ENCODE measurements at regions not wholly inside any gene's neighbourhood (a gene's known extent, or its start where the extent isn't known, plus 50 kb on each side); places are given as distances from the start of the nearest gene placed in this dataset.

DNA sequence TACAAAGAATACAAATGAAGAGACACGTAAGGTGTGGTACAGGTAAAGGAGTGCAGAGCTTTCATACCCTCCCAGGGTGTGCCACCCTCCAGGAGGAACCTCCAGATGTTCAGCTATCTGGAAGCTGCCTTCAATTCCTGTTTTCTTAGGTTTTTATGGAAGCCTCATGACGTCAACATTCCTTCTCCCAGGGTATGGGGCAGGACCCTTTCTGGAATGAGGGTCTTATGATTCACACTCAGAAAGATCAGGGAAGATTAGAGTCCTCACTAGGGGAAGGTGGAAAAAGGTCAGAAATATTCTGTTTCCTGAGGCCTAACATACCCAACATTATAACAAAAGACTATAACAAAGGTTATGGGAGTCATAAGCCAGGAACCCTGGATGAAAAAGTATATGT is 99.8 kb upstream of the PLCL2 start:
- Histone ChIP-seq H3K27me3 (ENCODE audit: control insufficient read depth in 4 of 4, insufficient read depth in 4 of 4, low read length in 3 of 4) (no peaks in the 10 kb centered on the region), H3K36me3 (ENCODE audit: control insufficient read depth in 4 of 4, insufficient read depth in 3 of 4, low read depth in 1 of 4, low read length in 3 of 4) (no peaks in the 10 kb centered on the region), H3K4me1 (ENCODE audit: control insufficient read depth in 4 of 4, insufficient read depth in 4 of 4, low read length in 3 of 4) (no peaks in the 10 kb centered on the region), H3K9ac (ENCODE audit: low read depth in 1 of 2, low read length in 2 of 2) (no peak overlapping the region), H3K9me3 (ENCODE audit: control insufficient read depth in 4 of 4, low read length in 3 of 4) (no peaks in the 10 kb centered on the region), H3K4me3 (ENCODE audit: low read depth in 1 of 3, low read length in 3 of 3) (no peak overlapping the region), H3K27ac (ENCODE audit: low read depth in 1 of 2, low read length in 2 of 2) (no peak overlapping the region)
- TF ChIP-seq GABPA (IDR thresholded peaks at IDR 0.05 in 1 of 2, conservative IDR thresholded peaks at IDR 0.05 in 1 of 2) = no peak
- TF ChIP-seq HNF4G (IDR thresholded peaks at IDR 0.05) = no peak
- no peak for TF ChIP-seq SP1 (IDR thresholded peaks at IDR 0.05)
- TF ChIP-seq ZBTB33 (IDR thresholded peaks at IDR 0.05) = no peak
- no peak for TF ChIP-seq EGR1 (IDR thresholded peaks at IDR 0.05; ENCODE audit: low read depth in 2 of 2)
- no peak for TF ChIP-seq YY1 (IDR thresholded peaks at IDR 0.05)
- TF ChIP-seq RXRA (IDR thresholded peaks at IDR 0.05) = no peak
- no peak for TF ChIP-seq JUND (IDR thresholded peaks at IDR 0.05)
- 91% methylated on average over 2 of the region's 2 CpGs for WGBS
- DNase-seq (ENCODE audit: low spot score) = no peak

- no peaks in the 10 kb centered on the region for H3K36me3 ChIP-seq (ENCODE audit: control insufficient read depth in 4 of 4, insufficient read depth in 3 of 4, low read depth in 1 of 4, low read length in 3 of 4)
- no peak for DNase-seq (ENCODE audit: low spot score)
- no peak overlapping the region for H3K27ac ChIP-seq (ENCODE audit: low read depth in 1 of 2, low read length in 2 of 2)
- 90% methylated on average over 1 of the region's 1 CpG for WGBS
- H3K4me3 ChIP-seq (ENCODE audit: low read depth in 1 of 3, low read length in 3 of 3) = no peak overlapping the region
- no peaks in the 10 kb centered on the region for H3K27me3 ChIP-seq (ENCODE audit: control insufficient read depth in 4 of 4, insufficient read depth in 4 of 4, low read length in 3 of 4)
- H3K4me1 ChIP-seq (ENCODE audit: control insufficient read depth in 4 of 4, insufficient read depth in 4 of 4, low read length in 3 of 4) = no peaks in the 10 kb centered on the region
- no peaks in the 10 kb centered on the region for H3K9me3 ChIP-seq (ENCODE audit: control insufficient read depth in 4 of 4, low read length in 3 of 4)
- TF ChIP-seq FOXA2 (IDR thresholded peaks at IDR 0.05) (no peak), NR2F2 (IDR thresholded peaks at IDR 0.05) (no peak), FOXA1 (IDR thresholded peaks at IDR 0.05) (no peak), HNF4G (IDR thresholded peaks at IDR 0.05) (no peak), GABPA (IDR thresholded peaks at IDR 0.05 in 1 of 2, conservative IDR thresholded peaks at IDR 0.05 in 1 of 2) (no peak), TAF1 (conservative IDR thresholded peaks at IDR 0.05) (no peak)
- TF ChIP-seq, protein P1, sequence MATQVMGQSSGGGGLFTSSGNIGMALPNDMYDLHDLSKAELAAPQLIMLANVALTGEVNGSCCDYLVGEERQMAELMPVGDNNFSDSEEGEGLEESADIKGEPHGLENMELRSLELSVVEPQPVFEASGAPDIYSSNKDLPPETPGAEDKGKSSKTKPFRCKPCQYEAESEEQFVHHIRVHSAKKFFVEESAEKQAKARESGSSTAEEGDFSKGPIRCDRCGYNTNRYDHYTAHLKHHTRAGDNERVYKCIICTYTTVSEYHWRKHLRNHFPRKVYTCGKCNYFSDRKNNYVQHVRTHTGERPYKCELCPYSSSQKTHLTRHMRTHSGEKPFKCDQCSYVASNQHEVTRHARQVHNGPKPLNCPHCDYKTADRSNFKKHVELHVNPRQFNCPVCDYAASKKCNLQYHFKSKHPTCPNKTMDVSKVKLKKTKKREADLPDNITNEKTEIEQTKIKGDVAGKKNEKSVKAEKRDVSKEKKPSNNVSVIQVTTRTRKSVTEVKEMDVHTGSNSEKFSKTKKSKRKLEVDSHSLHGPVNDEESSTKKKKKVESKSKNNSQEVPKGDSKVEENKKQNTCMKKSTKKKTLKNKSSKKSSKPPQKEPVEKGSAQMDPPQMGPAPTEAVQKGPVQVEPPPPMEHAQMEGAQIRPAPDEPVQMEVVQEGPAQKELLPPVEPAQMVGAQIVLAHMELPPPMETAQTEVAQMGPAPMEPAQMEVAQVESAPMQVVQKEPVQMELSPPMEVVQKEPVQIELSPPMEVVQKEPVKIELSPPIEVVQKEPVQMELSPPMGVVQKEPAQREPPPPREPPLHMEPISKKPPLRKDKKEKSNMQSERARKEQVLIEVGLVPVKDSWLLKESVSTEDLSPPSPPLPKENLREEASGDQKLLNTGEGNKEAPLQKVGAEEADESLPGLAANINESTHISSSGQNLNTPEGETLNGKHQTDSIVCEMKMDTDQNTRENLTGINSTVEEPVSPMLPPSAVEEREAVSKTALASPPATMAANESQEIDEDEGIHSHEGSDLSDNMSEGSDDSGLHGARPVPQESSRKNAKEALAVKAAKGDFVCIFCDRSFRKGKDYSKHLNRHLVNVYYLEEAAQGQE (IDR thresholded peaks at IDR 0.05) = no peak
- H3K9ac ChIP-seq (ENCODE audit: low read depth in 1 of 2, low read length in 2 of 2) = no peak overlapping the region
Measured at GRCh38 chr3:16785465-16785864, 99.3 kb upstream of the PLCL2 start.

GRCh38 chr3:16788440-16789056 is 96.2 kb upstream of the PLCL2 start:
- no peaks in the 10 kb centered on the region for H3K36me3 ChIP-seq (ENCODE audit: control insufficient read depth in 4 of 4, insufficient read depth in 3 of 4, low read depth in 1 of 4, low read length in 3 of 4)
- H3K9me3 ChIP-seq (ENCODE audit: control insufficient read depth in 4 of 4, low read length in 3 of 4) = no peaks in the 10 kb centered on the region
- H3K27me3 ChIP-seq (ENCODE audit: control insufficient read depth in 4 of 4, insufficient read depth in 4 of 4, low read length in 3 of 4) = no peaks in the 10 kb centered on the region
- WGBS = 81% methylated on average over 6 of the region's 6 CpGs
- H3K4me3 ChIP-seq (ENCODE audit: low read depth in 1 of 3, low read length in 3 of 3) = no peak overlapping the region
- no peaks in the 10 kb centered on the region for H3K4me1 ChIP-seq (ENCODE audit: control insufficient read depth in 4 of 4, insufficient read depth in 4 of 4, low read length in 3 of 4)
- no peak overlapping the region for H3K9ac ChIP-seq (ENCODE audit: low read depth in 1 of 2, low read length in 2 of 2)
- no peak overlapping the region for H3K27ac ChIP-seq (ENCODE audit: low read depth in 1 of 2, low read length in 2 of 2)
- DNase-seq (ENCODE audit: low spot score) = no peak
- peak; percentile 45 to 59 for TF ChIP-seq HNF4A (conservative IDR thresholded peaks at IDR 0.05)
- no peak for TF ChIP-seq ZBTB33 (IDR thresholded peaks at IDR 0.05)
- TF ChIP-seq GABPA (IDR thresholded peaks at IDR 0.05 in 1 of 2, conservative IDR thresholded peaks at IDR 0.05 in 1 of 2) = no peak
- TF ChIP-seq, protein P1 (IDR thresholded peaks at IDR 0.05) = no peak

All from liver (tissue), 7 donors.